HG02759 (cell line): ENCODE measurements at regions not wholly inside any gene's neighbourhood (a gene's known extent, or its start where the extent isn't known, plus 50 kb on each side); places are given as distances from the start of the nearest gene placed in this dataset.
A peak's percentile ranks its signal among the peaks of the same experiment; 100 is the strongest.
"Not testable (repeated sequence)": the region's sequence is repeated elsewhere in the genome, so short reads cannot be mapped to it uniquely, and the experiment has no call there.

ENCODE experiments used
- ATAC-seq: cut with Tn5 transposase; IDR thresholded peaks from one replicate; pipeline ENCODE4 v1.9.1; 2021; ENCODE audit warnings: mild to moderate bottlenecking, moderate library complexity; ENCODE audit not compliant: unreplicated experiment

DNA sequence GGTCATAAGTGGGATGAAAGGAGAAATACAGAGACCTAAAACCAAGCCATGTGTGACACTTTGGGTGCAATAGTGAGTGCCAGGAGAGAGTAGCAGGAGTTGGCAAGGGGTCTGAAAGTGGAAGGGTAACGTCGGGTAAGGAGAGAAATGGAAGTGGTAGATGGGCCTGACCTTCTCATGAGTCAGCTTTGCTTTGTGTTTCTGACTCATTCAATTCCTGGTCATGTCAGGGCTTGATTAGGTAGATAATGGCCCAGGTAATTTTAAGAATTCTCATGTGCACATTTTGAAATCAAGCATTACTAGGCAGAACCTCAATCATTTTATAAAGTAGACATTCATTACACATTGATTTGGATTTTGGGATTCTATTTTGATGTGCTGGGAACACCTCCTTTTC lies 262.5 kb downstream of the SOX2 start:
- no peak for ATAC-seq

DNA sequence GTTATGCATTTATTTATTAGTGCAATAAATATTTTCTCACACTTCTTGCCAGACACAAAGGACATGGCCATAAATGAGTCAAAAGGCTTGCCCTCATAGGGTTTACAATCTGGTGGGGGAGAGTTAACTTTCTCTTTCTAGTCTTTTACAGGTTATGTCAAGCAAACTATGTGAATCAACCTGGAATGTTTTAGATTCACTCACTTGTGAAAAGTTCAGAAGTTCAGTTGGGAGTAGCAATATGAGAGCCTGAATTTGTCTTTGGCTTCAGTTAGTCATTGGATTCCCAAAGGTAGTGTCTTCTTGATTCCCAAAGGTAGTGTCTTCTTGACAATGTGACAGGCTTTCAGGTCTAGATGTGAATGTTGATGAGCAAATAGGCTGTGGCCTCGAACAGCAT lies 264.8 kb downstream of the SOX2 start:
- ATAC-seq: no peak

DNA sequence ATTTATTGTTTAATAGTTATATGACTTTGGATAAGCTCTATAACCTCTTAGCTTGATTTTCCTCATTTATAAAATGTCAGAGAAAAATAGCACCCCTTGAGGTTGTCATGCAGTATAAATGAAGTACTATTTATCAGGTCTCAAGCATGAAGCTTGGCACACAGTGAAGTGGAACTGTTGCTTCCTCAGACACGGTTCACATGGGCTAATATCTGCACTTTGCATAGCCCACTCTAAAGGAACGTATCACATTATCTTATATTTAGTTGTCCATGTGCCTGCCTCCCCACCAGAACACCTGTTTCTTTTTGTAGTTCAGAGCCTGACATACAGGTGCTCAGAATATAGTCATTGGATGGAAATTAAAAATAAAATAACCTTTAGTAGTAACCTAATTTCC lies 273.7 kb downstream of the SOX2 start:
- ATAC-seq: no peak

DNA sequence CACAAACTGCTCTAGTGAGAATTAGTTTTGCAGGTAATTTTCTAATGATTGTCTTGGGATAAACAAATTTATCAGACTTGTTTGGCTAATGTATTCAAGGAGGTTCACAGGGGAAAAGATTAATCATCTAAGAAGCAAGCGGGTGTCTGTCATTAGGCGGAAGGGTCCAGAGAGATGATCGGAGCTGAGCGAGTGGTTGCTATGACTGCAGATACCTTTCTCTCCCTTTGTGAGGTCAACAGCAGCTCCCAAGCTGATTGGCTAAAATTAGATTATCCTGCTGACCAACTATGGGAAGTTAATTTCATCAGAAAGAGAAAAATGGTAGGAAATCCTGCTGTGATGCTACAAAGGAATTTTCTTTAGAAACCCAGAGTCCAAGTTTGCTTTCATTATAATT lies 276.0 kb downstream of the SOX2 start:
- ATAC-seq: no peak

DNA sequence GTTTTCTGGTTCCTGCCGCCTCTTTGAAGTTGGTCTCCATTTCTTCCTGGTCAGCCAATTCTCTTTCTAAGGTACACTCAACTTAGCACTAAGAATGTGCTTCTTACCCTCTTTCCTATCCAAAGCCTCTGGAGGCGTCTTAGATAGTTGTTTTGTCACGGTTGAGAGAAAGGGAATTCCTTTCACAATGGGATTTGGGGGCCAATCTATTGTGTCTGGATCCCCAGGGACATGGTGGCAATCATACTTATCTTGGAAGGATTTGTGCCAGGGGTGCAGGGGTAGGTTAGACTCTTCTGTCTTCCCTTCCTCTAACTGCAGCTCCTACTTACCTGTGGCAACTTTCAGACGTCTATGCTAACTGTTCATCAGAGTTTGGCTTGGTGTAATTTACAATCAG lies 287.1 kb downstream of the SOX2 start:
- peak; percentile 14 for ATAC-seq

DNA sequence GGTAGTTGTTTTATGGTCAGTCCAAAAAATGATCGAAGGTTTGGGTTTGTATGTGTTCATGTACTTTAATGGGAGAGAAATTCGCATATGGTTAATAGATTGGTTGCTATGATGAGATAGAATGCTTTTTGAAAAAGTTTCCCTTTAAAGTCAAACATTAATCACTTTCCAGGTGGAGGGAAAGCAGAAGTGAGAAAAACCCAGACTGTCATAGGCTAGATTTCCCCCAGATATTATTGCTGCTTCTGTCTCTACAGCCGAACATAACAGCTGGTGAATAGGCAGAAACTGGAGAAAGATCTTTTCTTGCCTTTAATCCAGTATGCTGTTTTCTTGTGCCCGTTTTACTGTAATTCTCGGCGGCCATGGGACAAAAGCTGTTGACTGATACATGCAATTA lies 287.6 kb downstream of the SOX2 start:
- ATAC-seq: peak; percentile 81

DNA sequence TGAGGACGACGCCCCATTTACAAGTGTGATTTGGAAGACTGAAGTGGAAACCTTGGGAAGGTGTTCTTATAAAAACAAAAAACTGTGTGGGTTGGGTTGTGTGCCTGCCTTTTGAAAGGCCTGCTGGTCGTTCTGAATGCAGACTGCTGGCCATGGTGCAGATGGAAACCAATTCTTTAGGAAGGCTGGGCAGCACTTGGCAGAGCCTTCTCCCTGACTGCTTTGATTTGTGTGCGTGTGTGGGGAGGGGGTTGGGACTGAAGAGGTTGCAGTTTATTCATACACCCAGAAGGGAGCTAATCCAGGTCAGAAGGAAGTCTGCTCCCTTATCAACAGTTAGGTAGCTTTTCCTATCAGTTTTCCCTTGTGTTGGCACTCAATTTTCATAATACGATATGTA lies 288.7 kb downstream of the SOX2 start:
- no peak for ATAC-seq

DNA sequence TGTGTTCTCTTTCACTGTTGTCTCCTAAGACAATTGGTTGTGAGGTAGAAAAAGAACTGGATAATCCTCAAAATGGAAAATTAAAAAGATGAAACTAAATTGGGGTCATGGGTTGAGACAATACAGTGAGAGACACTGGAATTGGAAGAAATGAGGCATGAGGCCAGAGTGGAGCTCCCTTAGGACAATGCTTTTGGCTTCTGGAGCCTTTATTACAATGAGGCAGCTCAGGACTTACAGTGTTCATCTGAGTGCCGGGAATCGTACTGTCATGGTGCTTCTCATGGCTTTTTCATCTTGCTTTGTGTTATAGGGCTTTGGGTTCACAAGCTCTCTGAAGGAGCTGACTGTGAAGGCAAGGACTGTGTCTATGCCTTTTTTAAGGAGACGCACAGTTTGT lies 293.5 kb downstream of the SOX2 start:
- no peak for ATAC-seq

DNA sequence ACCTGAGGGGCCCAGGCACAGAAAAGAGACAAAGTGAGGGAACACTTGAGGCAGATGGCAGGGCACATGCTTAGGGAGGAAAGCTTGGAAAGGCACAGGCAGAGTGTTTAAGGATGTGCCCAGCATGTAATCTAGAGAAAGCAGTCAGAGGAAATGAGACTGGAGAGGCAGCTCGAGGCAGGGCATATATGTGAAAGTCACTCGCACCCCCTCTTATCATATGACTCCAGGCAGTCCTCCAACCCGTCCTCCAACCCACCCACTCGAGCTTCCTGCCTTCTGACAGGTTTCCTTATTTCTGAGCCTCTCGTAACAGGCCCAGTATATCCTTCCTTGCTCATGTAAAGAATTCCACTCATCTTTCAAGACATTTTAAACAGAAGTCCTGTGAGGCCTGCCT lies 294.0 kb downstream of the SOX2 start:
- ATAC-seq: no peak

DNA sequence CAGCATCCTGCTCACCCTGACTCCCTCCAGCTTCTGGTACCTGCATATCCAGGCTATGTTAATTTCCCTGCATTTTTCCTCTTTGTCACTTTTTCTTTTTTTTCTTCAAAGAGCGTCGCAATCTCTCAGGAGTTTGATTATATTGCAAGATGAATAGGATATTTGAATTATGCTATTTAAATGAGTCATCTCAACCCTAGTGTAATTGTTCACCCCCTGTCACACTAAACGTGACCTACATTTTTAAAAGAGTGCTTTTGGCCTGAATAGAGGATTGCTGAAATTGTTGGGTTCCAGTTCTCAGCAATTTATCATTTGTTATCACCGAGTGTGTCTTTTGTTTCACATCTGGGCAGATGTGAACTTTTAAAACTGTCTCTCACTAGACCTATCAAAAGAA lies 294.7 kb downstream of the SOX2 start:
- no peak for ATAC-seq

DNA sequence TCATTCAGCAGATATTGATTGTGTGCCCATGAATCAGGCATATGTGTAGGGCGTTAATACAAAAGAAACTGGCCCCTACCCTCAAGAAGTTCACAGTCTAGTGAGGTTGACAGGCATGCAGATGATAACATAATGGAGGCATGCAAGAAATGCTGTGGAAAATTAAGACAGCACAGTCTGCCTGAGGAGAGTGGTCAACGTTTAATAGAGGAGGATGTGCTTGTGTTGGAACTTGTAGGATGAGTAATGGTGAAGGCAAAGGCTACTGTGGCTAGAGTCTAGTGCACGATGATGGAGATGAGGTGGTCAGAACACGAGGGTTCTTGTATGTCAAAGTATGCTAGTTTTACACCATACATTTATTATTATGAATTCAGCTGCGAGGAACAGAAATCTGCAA lies 295.7 kb downstream of the SOX2 start:
- ATAC-seq: no peak

DNA sequence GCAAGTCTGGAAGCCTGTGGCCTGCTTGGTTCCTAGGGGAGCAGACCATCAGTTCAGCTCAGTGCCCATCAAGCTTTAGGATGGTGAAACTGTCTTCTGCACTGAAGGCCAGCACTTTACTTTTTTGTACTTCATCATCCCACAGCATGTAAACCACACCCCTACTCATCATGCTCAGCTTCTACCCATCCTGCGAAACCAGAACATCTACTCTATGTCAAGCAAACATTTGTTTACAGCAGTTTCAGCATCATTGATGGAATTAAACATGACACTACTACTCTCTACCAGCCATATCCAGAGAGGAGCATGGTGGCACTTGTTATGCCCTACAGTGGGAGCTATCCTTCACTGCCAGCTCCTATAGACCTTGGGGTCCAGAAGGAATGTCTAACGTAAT lies 306.6 kb downstream of the SOX2 start:
- no peak for ATAC-seq

DNA sequence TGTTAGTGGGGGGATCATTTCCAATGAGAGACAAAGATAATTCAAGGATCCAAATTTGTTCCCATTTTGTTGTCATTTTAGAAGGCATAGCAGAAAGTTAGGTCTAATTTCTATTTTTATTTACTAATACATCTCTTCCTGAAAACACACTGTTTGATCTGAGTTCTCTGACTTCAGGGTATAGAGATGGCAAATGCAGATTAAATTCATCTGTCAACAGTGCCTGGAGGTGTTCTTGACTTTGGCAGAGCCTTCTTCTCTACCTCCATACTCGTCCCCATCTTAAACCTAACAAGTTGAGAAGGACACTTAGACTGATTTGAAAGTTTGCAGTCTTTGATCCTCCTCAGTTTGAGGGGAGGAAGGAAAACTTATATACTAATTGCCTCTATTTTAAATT lies 308.2 kb downstream of the SOX2 start:
- no peak for ATAC-seq

DNA sequence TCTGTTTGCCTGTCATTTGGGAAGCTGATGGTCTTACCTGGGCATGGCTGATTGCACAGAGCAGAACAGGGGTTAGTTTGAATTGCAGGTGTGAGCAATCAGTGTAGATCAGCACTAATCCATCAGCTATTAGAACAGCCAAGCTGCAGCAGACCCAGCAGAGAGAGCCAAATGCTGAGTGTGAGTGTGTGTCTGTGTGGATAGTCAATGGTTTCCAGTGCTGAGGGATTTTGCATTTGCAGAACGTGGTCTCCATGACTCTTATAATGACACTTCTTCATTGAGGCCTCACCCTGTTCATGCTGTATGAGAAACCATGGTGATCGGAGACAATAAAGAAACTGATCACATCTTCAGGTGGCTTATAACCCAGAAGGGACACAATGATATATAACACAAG lies 312.1 kb downstream of the SOX2 start:
- ATAC-seq: no peak

DNA sequence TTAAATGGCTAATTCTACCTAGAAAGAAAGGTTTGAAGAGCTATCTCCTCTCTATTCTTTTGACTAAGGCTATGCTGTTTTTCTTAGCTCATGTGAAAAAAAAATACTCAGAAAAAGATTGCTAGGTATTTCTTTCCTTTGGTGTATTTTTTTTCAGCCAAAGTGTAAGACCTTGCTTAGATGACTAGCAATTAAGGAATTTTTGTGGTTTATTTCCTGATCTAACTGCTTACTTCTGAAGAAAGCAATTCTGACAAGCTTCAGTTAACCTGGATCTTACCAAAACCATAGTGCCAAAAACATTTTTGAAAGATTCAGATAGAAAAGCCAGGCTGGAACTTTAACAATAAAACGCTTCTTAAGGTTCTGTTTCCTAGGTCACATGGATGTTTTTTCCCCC lies 315.6 kb downstream of the SOX2 start:
- ATAC-seq: no peak

DNA sequence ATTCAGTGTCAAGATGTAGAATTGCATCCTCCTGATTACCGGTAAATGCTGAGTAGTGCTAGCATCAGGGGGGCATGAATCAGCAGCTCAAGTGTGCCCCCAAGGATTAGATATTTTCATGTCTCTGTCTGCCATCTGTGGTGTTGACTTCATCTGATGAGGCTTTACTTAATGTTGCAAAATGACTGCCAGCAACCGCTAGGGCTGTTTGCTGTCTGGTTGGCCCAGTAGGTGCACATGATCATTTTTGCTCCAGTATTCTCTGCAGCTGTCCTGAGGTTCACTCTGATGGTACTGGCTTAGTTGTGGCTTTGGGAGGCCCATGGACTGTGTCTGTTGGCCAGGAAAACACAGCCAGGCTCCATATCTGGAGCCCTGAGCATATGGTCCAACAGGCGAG lies 316.4 kb downstream of the SOX2 start:
- ATAC-seq: no peak

DNA sequence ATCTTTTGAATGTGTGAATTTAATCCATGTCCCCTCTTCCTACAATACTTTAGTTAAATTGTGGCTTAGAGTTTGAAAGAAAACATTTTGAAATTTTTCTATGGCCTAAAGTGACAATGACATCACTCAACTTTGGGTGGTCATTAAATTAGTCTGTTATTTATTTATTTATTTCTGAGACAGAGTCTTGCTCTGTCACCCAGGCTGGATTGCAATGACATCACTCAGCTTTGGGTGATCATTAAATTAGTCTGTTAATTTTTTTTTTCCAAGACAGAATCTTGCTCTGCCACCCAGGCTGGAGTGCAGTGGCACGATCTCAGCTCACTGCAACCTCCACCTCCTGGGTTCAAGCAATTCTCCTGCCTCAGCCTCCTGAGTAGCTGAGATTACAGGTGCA lies 322.5 kb downstream of the SOX2 start:
- not testable (repeated sequence) for ATAC-seq

DNA sequence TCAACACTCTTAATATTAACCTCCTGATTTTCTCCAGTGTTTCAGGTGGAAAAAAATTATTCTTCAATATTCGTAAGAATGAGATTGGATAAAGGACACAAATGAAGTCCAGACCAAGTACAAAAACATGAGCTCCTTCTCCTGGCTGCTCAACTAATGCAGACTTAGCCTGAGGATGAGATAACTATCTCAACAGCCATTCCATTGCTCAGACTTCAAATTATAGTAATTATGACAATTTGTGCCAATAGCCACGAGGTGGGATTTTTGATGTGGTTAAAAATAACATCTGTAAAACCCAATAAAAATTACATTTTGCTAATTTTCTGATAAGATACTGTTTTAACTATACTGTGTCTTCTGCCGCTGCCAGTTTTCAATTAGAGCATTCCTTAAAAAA lies 323.6 kb downstream of the SOX2 start:
- ATAC-seq: no peak

DNA sequence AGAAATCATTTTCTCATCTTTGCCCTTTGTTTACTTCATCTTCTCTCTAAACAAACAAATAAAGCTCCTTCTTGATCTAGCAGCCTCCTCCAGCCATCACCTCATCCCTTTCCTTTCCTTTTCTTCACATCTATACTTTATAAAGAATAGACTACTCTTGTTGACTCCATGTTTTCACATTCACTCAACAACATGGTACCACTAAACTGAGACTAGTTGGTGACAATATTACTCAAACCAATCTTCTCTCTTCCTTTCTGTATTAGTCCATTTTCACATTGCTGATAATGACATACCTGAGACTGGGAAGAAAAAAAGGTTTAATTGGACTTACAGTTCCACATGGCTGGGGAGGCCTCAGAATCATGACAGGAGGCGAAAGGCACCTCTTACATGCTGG lies 324.7 kb downstream of the SOX2 start:
- ATAC-seq: no peak

DNA sequence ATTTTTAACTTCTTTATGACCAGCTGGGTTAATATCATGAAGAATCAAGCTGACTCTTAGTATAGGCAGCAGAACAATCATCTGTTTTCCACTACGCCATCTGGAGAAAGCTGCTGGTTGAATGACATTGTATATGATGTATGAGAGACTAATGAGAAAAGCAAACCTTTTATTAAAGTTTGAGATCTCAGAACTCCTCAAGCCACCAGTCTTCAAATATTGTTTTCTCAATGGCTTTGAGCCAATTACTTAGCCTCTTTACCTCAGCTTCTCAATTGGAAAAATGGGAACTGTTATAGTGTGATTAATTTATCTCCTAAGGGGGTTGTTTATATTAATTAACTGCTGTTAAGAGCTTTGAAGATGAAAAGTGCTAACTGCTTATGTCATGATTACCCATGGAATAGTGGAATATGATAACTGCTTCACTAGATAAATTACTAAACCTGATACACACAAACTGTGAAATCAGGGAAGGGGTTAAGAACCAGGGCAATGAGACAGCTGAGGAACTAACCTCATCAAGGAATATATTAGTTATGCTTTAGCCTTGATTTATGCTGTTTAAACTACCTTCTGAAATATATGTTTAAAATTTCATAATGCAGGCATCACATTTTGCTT lies 330.1 kb downstream of the SOX2 start:
- no peak for ATAC-seq

DNA sequence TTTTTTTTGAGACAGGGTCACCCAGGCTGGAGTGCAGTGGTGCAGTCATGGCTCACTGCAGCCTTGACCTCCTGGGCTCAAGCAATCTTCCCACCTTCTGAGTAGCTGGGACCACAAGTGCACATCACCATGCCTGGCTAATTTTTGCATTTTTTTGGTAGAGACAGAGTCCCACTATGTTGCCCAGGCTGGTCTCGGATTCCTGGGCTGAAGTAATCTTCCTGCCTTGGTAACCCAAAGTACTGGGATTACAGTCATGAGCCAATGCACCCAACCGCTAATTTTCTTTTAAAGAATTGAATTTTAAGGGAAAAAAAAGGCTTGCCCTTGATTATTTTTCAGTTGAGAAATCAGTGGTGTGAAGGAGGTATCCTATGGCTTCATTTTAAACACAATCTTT lies 334.0 kb downstream of the SOX2 start:
- no peak for ATAC-seq

DNA sequence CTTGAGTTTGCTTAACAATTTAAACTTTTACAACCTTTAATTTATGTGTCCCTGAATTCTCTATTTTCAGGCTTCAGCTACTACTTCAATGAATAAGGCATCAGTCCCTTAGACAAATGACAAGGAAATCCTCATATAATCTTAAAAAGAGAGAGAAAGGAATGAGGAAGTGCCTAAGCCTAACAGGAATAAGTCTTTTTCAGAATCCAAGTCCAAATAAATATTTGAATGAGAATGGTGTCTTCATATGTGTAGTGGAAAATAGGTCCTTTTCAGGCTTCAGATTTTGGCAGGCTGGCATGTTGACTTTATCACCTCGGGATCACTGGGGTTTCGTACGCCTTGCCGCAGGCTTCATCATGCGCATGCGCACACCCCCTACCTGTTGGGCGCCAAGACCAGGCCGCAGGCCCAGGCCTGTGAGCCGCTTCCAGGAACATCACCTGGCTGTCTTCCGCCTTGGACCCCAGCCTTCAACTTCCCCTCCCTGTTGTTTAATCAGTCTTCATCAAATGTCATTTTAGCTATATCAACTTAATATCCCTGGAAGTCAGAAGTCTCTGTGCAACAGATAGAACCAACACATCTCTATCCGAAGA lies 334.5 kb downstream of the SOX2 start:
- ATAC-seq: no peak

DNA sequence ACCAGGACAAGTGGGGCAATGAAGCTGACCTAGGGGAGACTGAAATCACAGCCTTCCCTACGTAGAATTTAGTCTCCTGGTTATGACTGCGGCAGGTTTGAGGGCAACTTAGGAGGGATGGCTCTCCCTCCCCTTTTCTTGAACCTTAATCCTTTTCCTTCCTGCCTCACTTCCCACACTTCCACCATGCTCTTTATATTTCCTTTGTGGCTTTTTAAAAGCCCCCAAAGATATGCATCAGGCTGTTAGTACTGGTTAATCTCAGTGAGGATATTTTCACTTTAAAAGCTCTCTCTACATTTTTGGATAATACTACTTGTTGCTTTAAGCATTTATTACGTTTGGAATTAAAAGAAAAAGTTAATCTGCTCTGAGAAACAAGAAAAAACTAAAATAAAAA lies 339.2 kb downstream of the SOX2 start:
- ATAC-seq: no peak
